ENCODE measurements at regions not wholly inside any gene's neighbourhood (a gene's known extent, or its start where the extent isn't known, plus 50 kb on each side); places are given as distances from the start of the nearest gene placed in this dataset.

DNA sequence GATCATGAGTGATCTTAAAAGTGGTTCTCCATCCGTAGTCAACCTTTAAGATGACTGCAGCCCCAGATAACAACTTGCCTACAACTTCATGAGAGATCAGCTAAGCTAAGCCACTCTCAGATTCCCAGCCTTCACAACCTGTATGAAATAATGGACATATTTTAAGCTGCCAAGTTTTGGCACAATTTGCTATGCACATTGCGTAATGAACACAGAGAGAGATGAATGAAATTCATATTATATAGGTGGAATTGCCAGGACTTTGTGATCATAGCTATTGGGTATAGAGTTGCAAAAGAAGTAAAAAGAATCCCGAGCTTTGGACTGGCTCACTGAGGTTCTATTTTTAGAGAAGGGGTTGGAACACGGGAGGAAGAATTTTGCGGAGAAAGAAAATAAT lies 59.1 kb upstream of the EGLN3 start:
- Histone ChIP-seq H3K4me3 (no peak overlapping the region), H3K9me3 (no peaks in the 10 kb centered on the region), H3K4me2 (no peak overlapping the region), H3K4me1 (no peaks in the 10 kb centered on the region), H3K27ac (no peak overlapping the region)
- ChIA-PET POLR2A (no interaction called here), CTCF (interaction anchor here (1.0 kb wide), 1 partner anchor 9 kb away, joined by 4 read pairs; no protein-coding TSS in a partner anchor)
- 71% methylated on average over 5 of the region's 5 CpGs for WGBS (ENCODE audit: missing lambda C conversion rate)
- FAIRE-seq = no peak
- no peak for DNase-seq (ENCODE audit: low read depth in 1 of 2, low spot score in 1 of 2)
- TF ChIP-seq EHMT2 (IDR thresholded peaks at IDR 0.05; ENCODE audit: low read depth) (no peak), HDAC2 (IDR thresholded peaks at IDR 0.05) (no peak), ZC3H11A (IDR thresholded peaks at IDR 0.05) (no peak), ZNF302 (CRISPR knock-in tag; IDR thresholded peaks at IDR 0.05) (no peak), GATA3 (IDR thresholded peaks at IDR 0.05; ENCODE audit: borderline replicate concordance) (no peak), NFE2L2 (conservative IDR thresholded peaks at IDR 0.05; ENCODE audit: low read length) (no peak), CEBPB (IDR thresholded peaks at IDR 0.05) (no peak), HEYL (CRISPR knock-in tag; IDR thresholded peaks at IDR 0.05) (no peak)
- TF ChIP-seq, protein P1, sequence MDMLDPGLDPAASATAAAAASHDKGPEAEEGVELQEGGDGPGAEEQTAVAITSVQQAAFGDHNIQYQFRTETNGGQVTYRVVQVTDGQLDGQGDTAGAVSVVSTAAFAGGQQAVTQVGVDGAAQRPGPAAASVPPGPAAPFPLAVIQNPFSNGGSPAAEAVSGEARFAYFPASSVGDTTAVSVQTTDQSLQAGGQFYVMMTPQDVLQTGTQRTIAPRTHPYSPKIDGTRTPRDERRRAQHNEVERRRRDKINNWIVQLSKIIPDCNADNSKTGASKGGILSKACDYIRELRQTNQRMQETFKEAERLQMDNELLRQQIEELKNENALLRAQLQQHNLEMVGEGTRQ (IDR thresholded peaks at IDR 0.05) = no peak
- ATAC-seq = no peak

DNA sequence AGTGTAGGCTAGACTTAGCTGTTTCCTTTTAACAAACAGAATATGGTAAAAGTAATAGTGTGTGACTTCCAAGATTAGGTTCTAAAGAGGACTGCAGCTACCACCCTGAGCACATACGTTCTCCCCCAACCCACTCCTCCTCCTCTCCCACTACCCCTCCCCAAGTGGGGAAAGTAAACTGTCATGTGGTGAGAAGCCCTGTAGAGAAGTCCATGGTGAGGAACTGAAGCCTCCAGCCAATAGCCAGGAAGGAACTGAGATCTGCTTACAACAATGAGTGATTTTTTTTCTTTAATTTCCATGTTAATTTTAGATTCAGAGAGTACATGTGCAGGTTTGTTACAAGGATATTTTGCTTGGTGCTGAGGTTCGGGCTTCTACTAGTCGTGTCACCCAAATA lies 57.0 kb upstream of the EGLN3 start:
- CTCF ChIA-PET = no interaction called here
- TF ChIP-seq KDM5A (IDR thresholded peaks at IDR 0.05) (no peak), CBX2 (IDR thresholded peaks at IDR 0.05; ENCODE audit: borderline replicate concordance, low read depth) (no peak), HOXB13 (CRISPR knock-in tag; IDR thresholded peaks at IDR 0.05; ENCODE audit: low read depth) (no peak), RFX5 (IDR thresholded peaks at IDR 0.05) (no peak), CHD2 (IDR thresholded peaks at IDR 0.05; ENCODE audit: low read length, partially characterized antibody) (no peak)
- Histone ChIP-seq H3K4me3 (no peak overlapping the region), H3K27ac (no peak overlapping the region), H3K4me1 (no peaks in the 10 kb centered on the region), H3K9me3 (no peaks in the 10 kb centered on the region), H3K4me2 (no peak overlapping the region)
- FAIRE-seq (no peak), ATAC-seq (no peak), DNase-seq (ENCODE audit: low read depth in 1 of 2, low spot score in 1 of 2) (no peak)
- POLR2A ChIA-PET = no interaction called here
- WGBS (ENCODE audit: missing lambda C conversion rate) = 52% methylated on average over 3 of the region's 3 CpGs

DNA sequence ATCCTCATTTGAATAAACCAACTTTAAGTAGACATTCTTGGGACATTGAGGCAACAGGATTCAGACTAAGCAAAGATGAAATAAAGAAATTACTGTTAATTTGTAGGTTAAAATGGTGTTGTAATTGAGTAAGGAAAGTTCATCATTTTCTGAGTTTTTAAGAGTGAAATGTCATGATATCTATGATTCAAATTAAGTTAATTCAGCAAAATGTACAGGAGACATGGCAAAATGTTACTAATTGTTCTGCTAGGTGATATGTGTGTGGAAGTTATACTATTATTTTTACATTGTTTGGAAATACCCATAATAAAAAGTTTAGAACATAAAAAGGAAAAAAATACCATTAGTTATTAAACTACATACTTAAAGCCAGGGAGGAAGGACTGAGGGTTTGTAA lies 55.0 kb upstream of the EGLN3 start:
- peak; percentile 9 for TF ChIP-seq MAFK (IDR thresholded peaks at IDR 0.05; ENCODE audit: partially characterized antibody)
- no peak for TF ChIP-seq ZSCAN20 (CRISPR knock-in tag; IDR thresholded peaks at IDR 0.05)
- no peak for TF ChIP-seq FOSB (CRISPR knock-in tag; IDR thresholded peaks at IDR 0.05)
- ChIA-PET CTCF (interaction anchor here (1.0 to 1.4 kb wide), 3 partner anchors 8 to 176 kb away, joined by 3 to 4 read pairs (median 4); no protein-coding TSS in a partner anchor), POLR2A (no interaction called here)
- Histone ChIP-seq H3K4me2 (no peak overlapping the region), H3K9me3 (no peaks in the 10 kb centered on the region), H3K4me1 (no peaks in the 10 kb centered on the region), H3K4me3 (no peak overlapping the region), H3K27ac (no peak overlapping the region)
- FAIRE-seq = no peak
- no peak for DNase-seq (ENCODE audit: low read depth in 1 of 2, low spot score in 1 of 2)
- ATAC-seq = no peak

DNA sequence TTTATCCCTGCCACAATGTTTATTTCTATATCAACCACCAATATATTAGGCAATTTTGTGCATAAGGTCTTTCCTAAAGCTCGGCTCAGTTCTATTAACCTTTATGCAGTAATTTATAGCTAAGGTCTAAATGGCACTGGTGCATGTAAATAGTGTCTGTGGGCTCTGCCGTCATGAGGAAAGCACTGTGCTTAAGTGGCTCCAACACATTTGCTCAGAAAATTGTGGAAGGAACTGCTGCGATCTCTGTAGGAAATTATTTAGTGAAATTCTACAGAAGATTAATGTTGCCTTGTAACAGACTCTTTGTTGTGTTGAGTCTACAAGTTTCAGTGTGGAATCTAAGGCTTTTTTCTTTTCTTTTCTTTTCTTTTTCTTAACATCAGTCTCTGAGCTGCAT lies 54.0 kb upstream of the EGLN3 start:
- WGBS (ENCODE audit: missing lambda C conversion rate) = 83% methylated on average over 3 of the region's 3 CpGs
- DNase-seq (ENCODE audit: low read depth in 1 of 2, low spot score in 1 of 2) (no peak), FAIRE-seq (no peak), ATAC-seq (no peak)
- no peak overlapping the region for H3K27ac ChIP-seq
- TF ChIP-seq MAFK (IDR thresholded peaks at IDR 0.05; ENCODE audit: partially characterized antibody) = no peak
- POLR2A ChIA-PET = no interaction called here
- no peak overlapping the region for H3K4me3 ChIP-seq
- H3K4me1 ChIP-seq = no peaks in the 10 kb centered on the region
- no peaks in the 10 kb centered on the region for H3K9me3 ChIP-seq
- no peak overlapping the region for H3K4me2 ChIP-seq
- CTCF ChIA-PET = interaction anchor here (1.1 kb wide), 1 partner anchor 9 kb away, joined by 4 read pairs; no protein-coding TSS in a partner anchor

DNA sequence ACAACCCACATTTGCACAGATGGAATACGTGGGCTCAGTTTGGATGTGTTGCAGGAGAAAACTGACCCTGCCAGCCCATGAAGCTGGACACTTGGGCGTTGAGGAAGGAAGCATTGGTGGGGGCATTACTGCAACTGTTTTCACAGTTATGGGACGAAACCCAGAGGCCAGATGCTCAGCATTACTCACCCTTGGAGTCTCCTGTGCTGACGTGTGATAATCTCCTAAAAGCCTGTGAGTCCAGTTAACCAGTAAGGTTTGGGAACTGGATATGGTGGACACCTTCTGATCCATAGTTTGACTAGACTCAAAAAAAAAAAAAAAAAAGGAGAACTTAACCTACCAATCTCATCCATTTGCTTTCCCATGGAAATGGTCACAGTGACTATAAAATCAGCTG lies 52.8 kb upstream of the EGLN3 start:
- FAIRE-seq = no peak
- Histone ChIP-seq H3K9me3 (no peaks in the 10 kb centered on the region), H3K4me1 (no peaks in the 10 kb centered on the region), H3K4me3 (no peak overlapping the region), H3K4me2 (no peak overlapping the region), H3K27ac (no peak overlapping the region)
- TF ChIP-seq, protein P2, sequence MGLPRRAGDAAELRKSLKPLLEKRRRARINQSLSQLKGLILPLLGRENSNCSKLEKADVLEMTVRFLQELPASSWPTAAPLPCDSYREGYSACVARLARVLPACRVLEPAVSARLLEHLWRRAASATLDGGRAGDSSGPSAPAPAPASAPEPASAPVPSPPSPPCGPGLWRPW (IDR thresholded peaks at IDR 0.05) = no peak
- TF ChIP-seq, protein P3, sequence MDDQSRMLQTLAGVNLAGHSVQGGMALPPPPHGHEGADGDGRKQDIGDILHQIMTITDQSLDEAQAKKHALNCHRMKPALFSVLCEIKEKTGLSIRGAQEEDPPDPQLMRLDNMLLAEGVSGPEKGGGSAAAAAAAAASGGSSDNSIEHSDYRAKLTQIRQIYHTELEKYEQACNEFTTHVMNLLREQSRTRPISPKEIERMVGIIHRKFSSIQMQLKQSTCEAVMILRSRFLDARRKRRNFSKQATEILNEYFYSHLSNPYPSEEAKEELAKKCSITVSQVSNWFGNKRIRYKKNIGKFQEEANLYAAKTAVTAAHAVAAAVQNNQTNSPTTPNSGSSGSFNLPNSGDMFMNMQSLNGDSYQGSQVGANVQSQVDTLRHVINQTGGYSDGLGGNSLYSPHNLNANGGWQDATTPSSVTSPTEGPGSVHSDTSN (IDR thresholded peaks at IDR 0.05) = no peak
- TF ChIP-seq CHD4 (IDR thresholded peaks at IDR 0.05; ENCODE audit: borderline replicate concordance) = no peak
- TF ChIP-seq, protein P4, sequence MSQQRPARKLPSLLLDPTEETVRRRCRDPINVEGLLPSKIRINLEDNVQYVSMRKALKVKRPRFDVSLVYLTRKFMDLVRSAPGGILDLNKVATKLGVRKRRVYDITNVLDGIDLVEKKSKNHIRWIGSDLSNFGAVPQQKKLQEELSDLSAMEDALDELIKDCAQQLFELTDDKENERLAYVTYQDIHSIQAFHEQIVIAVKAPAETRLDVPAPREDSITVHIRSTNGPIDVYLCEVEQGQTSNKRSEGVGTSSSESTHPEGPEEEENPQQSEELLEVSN (IDR thresholded peaks at IDR 0.05; ENCODE audit: borderline replicate concordance, low read depth) = no peak
- no peak for TF ChIP-seq CHD2 (IDR thresholded peaks at IDR 0.05; ENCODE audit: low read length, partially characterized antibody)
- POLR2A ChIA-PET = interaction anchor here (0.6 kb wide), 1 partner anchor 31 kb away, joined by 3 read pairs; no protein-coding TSS in a partner anchor
- 36% methylated on average over 4 of the region's 4 CpGs for WGBS (ENCODE audit: missing lambda C conversion rate)
- DNase-seq (ENCODE audit: low read depth in 1 of 2, low spot score in 1 of 2) = no peak
- CTCF ChIA-PET = interaction anchor here (1.0 kb wide), 1 partner anchor 165 kb away, joined by 3 read pairs; no protein-coding TSS in a partner anchor
- ATAC-seq = no peak
